Loucy (cell line): ENCODE measurements at regions not wholly inside any gene's neighbourhood (a gene's known extent, or its start where the extent isn't known, plus 50 kb on each side); places are given as distances from the start of the nearest gene placed in this dataset.

ENCODE experiments used
- EZH2phosphoT487 ChIP-seq: fragments of 200-600 bp; IDR thresholded peaks from 2 replicates; pipeline ENCODE4 v1.6.1; 2018; ENCODE audit warnings: antibody characterized with exemption, mild to moderate bottlenecking, moderate library complexity, borderline replicate concordance
- TF ChIP-seq, protein P1 (sequence below): fragments of 200-600 bp; sonication (generic); conservative IDR thresholded peaks from 2 replicates; pipeline ENCODE4 v1.5.1; 2014; ENCODE audit warnings: mild to moderate bottlenecking, antibody characterized with exemption, low read length

DNA sequence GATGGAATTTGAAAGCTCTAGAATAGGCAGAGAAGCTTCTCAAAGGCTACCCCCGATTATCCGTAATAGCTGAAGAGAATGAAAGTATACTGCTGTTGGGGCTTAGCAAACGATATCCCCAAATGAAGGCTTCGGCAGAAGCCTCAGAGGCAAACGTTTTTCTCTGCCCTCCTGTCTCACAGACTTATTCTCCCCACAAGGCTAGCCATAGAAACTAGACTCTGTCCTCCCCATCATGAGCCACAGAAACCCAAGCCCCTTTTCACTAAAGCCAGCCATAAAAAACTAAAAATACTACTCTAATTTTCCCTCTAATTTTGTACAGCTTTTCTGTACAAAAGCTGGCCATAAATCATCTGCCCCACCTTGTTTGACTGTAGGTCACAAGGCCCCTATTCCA lies 413.4 kb upstream of the CFAP20DC start:
- TF ChIP-seq, protein P1, sequence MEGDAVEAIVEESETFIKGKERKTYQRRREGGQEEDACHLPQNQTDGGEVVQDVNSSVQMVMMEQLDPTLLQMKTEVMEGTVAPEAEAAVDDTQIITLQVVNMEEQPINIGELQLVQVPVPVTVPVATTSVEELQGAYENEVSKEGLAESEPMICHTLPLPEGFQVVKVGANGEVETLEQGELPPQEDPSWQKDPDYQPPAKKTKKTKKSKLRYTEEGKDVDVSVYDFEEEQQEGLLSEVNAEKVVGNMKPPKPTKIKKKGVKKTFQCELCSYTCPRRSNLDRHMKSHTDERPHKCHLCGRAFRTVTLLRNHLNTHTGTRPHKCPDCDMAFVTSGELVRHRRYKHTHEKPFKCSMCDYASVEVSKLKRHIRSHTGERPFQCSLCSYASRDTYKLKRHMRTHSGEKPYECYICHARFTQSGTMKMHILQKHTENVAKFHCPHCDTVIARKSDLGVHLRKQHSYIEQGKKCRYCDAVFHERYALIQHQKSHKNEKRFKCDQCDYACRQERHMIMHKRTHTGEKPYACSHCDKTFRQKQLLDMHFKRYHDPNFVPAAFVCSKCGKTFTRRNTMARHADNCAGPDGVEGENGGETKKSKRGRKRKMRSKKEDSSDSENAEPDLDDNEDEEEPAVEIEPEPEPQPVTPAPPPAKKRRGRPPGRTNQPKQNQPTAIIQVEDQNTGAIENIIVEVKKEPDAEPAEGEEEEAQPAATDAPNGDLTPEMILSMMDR: no peak
- no peak for TF ChIP-seq EZH2phosphoT487
